ENCODE measurements at regions not wholly inside any gene's neighbourhood (a gene's known extent, or its start where the extent isn't known, plus 50 kb on each side); places are given as distances from the start of the nearest gene placed in this dataset.
"Not testable (repeated sequence)": the region's sequence is repeated elsewhere in the genome, so short reads cannot be mapped to it uniquely, and the experiment has no call there.

DNA sequence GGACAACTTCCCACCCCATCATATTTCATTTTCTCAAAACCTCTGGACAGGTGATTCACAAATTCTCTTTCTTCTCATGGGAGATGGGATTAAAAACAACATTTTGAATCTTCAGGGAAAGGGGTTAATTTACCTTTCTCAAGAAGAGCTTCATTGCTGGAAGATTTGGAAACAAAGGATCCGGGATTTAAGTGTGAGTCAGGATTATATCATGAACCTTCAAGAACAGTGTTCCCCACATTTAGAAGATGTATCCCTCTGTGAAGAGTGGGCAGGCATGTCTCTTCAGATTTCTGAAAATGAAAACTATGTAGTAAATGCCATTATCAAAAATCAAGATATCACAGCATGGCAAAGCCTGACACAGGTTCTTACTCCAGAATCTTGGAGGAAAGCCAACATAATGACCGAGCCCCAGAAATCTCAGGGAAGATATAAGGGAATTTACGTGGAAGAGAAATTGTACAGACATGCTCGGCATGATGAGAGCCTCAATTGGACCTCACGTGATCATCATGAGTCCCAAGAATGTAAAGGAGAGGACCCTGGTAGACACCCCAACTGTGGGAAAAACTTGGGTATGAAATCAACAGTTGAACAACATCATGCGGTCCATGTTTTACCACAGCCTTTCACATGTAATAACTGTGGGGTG is 99.5 kb upstream of the GPR39 start:
- not testable (repeated sequence) for DNase-seq (ENCODE audit: low read depth in 2 of 3, low spot score in 2 of 3)

DNA sequence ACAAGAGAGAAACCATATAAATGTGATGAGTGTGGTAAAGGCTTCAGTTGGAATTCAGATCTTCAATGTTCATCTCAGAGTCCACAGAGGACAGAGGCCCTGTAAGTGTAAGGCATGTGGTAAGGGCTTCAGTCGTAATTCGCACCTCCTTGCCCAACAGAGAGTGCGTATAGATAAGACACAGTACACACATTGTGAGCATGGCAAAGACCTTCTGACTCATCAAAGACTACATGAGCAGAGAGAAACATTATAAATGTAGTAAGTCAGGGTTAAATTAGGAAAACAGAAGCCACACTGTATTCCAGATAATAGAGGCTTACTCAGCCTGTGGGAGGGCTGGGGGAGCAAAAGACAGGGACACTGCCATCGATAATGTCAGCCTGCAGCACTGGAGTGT is 98.1 kb upstream of the GPR39 start:
- DNase-seq (ENCODE audit: low read depth in 2 of 3, low spot score in 2 of 3), result not testable (repeated sequence)

DNA sequence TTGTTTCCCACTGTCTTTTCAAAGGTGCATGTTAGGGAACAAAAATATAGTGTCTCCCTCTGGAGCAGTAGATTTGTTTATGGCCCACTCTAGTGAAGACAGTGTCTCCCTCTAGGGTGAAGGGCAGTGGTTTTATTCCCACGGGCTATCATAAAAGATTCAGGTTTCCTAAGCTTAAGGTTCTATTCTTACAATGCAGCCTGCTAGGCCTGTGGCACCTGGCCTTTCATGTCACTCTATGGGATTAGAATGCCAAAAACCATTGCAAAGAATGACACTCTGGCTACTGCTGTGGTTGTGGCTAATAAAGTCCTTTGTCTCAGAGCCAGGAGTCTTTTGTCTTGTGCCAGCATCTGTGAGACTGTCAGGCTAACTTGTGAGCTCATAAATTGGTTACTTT is 92.6 kb upstream of the GPR39 start:
- DNase-seq (ENCODE audit: low read depth in 2 of 3, low spot score in 2 of 3), result not testable (repeated sequence)

DNA sequence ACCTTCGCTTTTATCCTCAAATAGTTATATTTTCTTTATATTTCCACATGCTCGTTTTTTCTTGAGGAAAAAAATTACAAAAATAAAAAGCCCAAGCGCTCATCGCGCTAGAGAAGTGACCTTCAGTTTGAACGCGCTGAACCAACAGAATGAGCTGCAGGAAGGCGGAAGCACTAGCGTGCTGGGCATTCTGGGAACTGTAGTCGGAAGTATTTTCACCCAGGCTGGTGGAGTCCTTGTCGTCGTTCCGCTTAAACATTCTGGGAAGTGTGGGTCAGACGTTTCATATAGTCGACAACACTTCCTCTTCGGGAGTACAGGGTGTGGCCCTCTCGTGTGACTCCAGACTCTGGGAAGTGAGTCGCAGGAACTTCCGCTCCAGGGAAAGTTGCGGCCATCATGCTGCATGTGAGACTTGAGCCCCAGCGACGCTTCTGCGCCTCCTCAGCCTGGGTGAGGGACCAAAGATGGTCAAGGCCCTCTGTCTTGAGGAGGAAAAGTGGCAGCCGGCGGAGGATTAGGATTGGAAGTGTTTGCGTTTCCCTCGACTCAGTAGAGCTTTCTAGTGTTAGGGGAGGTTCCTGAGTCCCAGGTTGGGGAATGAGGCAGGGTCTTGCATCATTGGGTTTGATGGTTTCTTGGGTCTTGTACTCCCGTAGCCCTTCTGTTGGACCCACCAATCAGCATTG is 84.1 kb upstream of the GPR39 start:
- not testable (repeated sequence) for DNase-seq (ENCODE audit: low read depth in 2 of 3, low spot score in 2 of 3)

DNA sequence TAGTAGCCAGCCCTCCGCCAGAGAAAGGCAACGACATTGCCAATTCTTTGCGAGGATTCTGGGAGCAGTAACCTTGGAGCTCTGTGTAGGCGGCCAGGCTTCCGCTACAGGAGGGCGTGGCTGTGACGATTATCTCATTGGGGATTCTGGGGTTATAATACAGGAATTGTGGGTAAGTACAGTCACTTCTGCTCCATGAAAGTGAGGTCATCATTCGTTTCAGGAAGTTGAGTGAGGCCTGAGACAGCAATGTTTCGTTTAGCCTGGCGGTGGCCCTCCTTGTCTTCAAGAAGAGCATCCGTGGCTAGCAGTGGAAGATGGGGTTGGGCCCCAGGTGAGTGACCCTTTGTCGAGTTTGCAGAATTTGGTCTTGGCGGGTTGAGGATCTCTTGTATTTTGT is 79.5 kb upstream of the GPR39 start:
- DNase-seq (ENCODE audit: low read depth in 2 of 3, low spot score in 2 of 3), result not testable (repeated sequence)

DNA sequence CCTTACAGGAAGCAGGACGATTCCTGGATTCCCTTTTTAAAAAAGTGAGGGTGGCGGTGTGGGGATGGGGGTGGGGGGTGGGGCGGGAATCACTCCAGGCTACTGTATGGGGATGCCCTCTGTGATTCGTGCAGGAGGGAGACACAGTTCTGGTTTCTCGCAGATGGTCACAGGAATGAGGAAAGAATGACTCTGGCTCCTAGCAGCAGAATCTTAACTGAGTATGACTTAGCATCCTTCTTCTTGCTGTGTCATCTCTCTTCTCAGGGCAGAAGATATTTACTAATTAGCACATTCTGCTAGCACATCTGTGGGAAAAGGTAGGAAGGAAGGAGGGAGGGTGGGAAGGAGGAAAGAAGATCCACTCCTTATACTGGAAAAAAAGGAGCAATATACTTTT is 78.8 kb upstream of the GPR39 start:
- DNase-seq (ENCODE audit: low read depth in 2 of 3, low spot score in 2 of 3), result not testable (repeated sequence)

DNA sequence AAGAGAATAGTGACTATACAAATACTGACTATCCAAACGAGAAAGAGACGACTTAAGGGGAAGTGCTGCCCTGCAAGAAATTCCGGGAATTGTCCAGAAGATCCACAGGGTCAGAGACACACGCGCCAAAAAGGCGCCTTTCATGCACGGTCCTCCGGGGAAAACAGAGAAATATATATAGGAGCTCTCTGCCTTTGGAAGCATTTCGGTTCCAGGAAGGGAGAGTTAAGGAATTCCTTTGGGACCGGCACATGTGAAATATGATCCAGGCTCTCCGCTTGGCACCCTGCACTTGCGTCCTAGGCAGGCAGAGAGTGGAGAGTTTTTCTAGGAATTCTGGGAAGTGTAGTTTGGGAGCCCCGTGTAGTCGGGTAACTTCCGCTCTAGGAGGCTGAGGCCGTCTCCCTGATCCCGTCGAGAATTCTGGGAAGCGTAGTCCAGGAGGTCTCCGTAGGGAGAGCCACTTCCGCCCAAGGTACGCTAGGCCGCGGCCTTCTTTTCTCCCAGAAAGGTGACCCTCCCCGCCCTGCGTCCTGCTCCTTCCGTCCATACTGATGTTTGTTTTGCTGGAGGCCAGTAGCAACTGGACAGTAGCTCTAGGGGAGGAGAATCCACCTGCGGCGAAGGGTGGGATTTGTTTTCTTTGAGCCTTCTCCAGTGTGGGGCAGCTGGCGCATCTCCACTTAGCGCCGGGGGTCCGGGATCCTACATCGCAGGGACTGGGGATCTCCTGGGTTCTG is 69.4 kb upstream of the GPR39 start:
- not testable (repeated sequence) for DNase-seq (ENCODE audit: low read depth in 2 of 3, low spot score in 2 of 3)

DNA sequence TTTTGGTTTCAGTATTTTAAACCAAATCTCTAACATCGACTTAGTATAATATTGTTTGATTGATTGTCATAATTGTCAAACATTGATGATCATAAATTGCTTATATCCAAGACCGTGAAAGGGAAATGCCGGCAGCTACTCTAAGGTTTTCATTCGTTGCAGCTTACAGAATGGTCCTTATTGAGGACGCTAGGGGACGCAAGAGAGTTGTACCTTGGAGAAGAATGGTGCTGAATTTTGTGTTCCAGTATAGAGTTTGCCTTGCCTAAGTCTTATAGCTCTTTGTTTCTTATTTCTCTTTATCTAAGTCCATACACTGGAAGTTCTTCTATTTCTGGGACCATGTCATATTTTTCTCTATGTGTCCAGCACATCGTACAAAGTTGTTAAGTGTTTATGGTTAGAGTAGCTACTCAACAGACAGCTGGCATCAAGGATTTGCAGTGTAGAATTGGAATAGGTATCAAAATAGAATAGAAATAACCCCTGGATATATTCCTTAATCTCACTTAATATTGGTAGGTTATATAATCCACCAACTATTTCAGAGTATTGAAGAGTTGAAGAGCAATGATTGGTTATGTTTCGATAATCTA is 67.4 kb upstream of the GPR39 start:
- not testable (repeated sequence) for DNase-seq (ENCODE audit: low read depth in 2 of 3, low spot score in 2 of 3)

DNA sequence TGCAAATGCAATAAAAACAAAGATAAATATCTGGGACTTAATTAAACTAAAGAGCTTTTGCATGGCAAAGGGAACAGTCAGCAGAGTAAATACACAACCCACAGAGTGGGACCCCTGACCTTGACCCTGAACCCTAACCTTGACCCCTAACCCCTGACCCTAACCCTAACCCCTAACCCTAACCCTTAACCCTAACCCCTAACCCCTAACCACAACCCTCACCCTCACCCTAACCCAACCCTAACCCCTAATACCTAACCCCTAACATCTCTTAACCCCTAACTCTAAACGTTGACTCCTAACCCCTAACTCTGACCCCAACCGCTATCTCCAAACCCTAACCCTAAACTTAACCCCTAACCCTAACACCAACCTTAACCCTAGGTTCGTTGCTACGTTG is 64.9 kb upstream of the GPR39 start:
- not testable (repeated sequence) for DNase-seq (ENCODE audit: low read depth in 2 of 3, low spot score in 2 of 3)

DNA sequence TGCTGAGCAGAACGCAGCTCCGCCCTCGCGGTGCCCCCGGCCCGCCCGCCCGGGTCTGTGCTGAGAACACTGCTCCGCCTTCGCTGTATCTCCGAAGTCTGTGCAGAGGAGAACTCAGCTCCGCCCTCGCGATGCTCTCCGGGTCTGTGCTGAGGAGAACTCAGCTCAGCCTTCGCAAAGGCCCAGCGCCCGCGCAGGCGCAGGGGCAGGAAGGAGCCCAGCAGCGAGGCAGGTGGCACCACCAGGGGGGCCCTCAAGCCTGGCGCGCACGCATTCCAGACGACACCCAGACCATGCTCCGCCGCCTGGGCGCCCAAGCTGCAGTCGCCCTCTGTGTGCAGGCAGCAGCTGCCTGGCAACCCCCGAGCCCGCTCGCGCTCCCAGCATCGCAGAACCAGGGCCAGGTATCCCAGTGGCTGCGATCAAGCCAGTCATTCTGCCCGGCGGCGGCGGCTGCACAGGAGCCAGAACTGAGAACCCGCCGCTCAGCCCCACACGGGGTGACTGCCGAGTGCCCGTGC is 64.1 kb upstream of the GPR39 start:
- DNase-seq (ENCODE audit: low read depth in 2 of 3, low spot score in 2 of 3), result not testable (repeated sequence)

DNA sequence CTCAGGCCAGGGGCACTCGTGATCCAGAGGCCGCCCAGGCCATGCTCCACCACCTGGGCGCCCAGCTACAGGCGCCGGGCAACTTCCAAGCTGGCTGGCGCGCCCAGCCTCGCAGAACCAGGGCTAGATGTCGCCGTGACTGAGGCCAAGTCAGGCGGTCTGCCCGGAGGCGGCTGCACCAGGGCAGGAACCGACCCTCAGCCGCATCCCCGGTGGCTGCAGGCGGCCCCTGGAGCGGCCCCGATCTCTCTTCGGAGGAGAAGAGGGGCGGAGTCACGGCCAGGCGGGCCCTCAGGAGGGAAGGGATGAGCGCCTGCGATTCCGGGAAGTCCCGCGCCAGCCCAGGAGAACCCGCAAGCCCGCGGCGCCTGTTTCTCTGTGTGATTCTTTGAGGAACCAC is 63.2 kb upstream of the GPR39 start:
- DNase-seq (ENCODE audit: low read depth in 2 of 3, low spot score in 2 of 3), result not testable (repeated sequence)

DNA sequence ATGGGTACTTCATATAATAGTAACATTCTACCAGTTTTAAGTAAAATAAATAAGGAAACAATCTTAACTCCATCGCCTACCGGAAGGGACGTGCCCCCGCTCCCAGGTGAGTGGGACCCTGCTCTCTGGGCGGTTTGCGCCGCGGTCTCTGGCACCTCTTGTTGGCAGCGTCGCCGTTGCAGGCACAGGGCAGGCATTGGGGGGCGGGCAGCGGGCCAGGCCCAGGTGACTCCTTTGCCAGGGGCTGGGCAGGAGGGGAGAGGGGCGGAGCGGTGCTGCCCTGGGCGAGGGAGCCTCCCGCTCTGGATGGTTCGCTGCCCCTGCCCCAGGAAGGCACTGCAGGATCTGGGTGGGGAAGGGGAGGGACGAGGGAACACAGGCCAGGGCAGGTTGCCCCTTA is 55.6 kb upstream of the GPR39 start:
- not testable (repeated sequence) for DNase-seq (ENCODE audit: low read depth in 2 of 3, low spot score in 2 of 3)

DNA sequence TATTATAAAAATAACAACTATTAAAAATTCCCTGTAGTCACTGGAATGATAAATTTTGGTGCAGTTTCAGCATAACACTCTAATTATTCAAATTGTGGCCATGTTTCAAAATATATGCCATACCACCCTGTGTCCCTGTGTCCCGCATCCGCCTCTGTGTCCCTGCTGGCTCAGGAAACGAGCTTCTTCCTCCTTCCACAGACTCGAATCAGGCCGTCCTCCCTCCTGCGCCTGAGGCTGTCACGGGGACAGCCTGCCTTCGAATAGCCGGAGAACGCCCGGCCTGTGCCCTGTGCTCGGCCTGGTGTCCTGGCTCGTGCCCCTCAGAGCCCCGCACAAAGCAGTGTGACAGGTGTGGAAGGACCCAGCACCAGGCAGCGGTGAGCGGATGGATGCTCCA is 55.1 kb upstream of the GPR39 start:
- not testable (repeated sequence) for DNase-seq (ENCODE audit: low read depth in 2 of 3, low spot score in 2 of 3)

DNA sequence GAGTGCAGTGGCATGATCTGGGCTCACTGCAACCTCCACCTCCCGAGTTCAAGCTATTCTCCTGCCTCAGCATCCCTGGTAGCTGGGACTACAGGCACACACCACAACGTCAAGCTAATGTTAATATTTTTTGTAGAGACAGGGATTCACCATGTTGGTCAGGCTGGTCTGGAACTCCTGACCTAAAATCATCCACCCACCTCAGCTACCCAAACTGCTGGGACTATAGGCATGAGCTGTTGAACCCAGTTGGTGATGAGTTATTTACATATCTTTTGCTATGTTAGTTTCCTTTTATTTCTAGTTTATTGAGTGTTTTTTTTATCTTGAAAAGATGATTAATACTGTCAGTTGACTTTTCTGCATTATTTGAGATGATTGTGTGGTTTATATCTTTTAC is 53.3 kb upstream of the GPR39 start:
- not testable (repeated sequence) for DNase-seq (ENCODE audit: low read depth in 2 of 3, low spot score in 2 of 3)

DNA sequence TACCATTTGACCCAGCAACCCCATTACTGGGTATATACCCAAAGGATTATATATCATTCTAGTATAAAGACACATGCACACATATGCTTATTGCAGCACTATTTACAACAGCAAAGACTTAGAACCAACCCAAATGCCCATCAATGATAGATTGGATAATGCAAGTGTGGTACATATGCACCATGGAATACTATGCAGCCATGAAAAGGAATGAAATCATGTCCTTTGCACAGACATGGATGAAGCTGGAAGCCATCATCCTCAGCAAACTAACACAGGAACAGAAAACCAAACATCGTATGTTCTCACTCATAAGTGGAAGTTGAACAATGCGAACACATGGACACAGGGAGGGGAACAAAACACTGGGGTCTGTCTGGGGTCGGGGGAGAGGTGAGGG is 50.6 kb upstream of the GPR39 start:
- DNase-seq (ENCODE audit: low read depth in 2 of 3, low spot score in 2 of 3), result not testable (repeated sequence)

DNA sequence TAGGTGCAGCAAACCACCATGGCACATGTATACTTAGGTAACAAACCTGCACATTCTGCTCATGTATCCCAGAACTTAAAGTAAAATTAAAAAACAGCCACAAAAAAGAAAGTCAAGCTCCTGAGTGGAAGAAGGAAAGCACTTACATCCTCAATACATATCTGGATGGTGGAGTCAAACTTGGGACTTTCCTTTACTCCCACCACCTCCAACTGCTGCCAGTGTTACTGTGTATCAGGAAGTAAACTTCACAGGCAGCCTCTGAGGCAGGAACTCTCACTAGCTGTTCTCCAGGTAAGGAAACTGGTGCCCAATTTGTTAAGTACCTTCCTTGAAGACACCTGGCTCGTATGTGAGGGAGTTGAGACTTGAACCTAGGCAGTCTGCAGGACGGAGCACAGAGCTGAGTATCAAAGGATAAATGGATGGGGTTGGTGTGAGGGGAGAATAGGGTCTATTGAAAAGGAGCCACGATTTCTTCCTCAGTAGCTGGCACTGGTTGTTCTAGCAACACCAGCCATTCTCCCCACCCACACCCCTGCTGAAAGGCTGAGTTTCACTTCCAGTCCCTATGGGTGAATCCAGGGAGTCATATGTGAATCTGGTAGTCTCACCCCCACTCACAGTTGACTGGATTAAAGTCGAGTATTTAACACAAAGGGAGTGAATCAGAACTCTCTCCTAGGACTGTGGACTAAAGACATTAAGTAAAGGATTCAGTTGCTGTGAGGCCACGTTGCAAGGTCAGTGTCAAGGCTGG is 50.0 kb upstream of the GPR39 start:
- no peak for DNase-seq (ENCODE audit: low read depth in 2 of 3, low spot score in 2 of 3)

Data from activated CD8-positive, alpha-beta memory T cell treated with anti-CD3 and anti-CD28 coated beads for 48 hours (primary cell).